D721Med (cell line): ENCODE measurements at regions not wholly inside any gene's neighbourhood (a gene's known extent, or its start where the extent isn't known, plus 50 kb on each side); places are given as distances from the start of the nearest gene placed in this dataset.
"Not testable (repeated sequence)": the region's sequence is repeated elsewhere in the genome, so short reads cannot be mapped to it uniquely, and the experiment has no call there.

ENCODE experiments used
- DNase-seq: peaks from one replicate; pipeline ENCODE4 v3.0.0; 2011; ENCODE audit warnings: low spot score; ENCODE audit not compliant: insufficient read length
- FAIRE-seq: peaks from 2 replicates; lab custom pipeline; 2011; peaks lifted over from hg19 to GRCh38; lab: Jason Lieb, UNC
- TF ChIP-seq, protein P1 (sequence below): IDR thresholded peaks from 2 replicates; pipeline ENCODE4 v1.5.1; 2012; ENCODE audit warnings: mild to moderate bottlenecking, control low read depth; ENCODE audit not compliant: insufficient read depth; ENCODE audit errors: missing control alignments

DNA sequence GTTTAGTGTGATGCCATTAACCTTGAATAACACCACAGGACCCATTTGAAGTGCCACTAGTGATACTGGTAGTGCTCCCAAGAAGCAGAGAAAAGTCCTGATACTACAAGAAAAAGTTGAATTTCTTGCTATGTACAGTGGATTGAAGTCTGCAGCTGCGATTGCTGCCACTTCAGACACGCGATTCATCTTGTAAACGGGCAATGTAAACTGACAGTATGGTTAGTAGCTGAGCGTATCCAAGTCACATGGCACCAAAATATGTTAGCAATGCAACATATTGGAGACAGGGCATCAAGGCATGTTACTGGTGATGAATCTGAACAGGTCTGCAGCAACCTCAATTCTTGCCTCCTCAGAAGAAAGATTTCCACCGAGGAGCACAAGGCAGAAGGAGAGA, 238.9 kb downstream of the HS3ST3B1 start:
- FAIRE-seq (no peak), DNase-seq (no peak)
- TF ChIP-seq, protein P1, sequence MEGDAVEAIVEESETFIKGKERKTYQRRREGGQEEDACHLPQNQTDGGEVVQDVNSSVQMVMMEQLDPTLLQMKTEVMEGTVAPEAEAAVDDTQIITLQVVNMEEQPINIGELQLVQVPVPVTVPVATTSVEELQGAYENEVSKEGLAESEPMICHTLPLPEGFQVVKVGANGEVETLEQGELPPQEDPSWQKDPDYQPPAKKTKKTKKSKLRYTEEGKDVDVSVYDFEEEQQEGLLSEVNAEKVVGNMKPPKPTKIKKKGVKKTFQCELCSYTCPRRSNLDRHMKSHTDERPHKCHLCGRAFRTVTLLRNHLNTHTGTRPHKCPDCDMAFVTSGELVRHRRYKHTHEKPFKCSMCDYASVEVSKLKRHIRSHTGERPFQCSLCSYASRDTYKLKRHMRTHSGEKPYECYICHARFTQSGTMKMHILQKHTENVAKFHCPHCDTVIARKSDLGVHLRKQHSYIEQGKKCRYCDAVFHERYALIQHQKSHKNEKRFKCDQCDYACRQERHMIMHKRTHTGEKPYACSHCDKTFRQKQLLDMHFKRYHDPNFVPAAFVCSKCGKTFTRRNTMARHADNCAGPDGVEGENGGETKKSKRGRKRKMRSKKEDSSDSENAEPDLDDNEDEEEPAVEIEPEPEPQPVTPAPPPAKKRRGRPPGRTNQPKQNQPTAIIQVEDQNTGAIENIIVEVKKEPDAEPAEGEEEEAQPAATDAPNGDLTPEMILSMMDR = no peak

DNA sequence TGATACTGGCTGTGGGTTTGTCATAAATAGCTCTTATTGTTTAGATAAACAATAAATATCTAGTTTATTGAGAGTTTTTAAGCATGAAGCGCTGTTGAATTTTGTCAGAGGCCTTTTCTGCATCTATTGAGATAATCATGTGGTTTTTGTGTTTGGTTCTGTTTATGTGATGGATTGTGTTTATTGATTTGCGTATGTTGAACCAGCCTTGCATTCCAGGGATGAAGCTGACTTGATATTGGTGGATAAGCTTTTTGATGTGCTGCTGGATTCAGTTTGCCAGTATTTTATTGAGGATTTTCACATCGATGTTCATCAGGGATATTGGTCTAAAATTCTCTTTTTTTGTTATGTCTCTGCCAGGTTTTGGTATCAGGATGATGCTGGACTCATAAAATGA, 231.4 kb downstream of the HS3ST3B1 start:
- not testable (repeated sequence) for FAIRE-seq

DNA sequence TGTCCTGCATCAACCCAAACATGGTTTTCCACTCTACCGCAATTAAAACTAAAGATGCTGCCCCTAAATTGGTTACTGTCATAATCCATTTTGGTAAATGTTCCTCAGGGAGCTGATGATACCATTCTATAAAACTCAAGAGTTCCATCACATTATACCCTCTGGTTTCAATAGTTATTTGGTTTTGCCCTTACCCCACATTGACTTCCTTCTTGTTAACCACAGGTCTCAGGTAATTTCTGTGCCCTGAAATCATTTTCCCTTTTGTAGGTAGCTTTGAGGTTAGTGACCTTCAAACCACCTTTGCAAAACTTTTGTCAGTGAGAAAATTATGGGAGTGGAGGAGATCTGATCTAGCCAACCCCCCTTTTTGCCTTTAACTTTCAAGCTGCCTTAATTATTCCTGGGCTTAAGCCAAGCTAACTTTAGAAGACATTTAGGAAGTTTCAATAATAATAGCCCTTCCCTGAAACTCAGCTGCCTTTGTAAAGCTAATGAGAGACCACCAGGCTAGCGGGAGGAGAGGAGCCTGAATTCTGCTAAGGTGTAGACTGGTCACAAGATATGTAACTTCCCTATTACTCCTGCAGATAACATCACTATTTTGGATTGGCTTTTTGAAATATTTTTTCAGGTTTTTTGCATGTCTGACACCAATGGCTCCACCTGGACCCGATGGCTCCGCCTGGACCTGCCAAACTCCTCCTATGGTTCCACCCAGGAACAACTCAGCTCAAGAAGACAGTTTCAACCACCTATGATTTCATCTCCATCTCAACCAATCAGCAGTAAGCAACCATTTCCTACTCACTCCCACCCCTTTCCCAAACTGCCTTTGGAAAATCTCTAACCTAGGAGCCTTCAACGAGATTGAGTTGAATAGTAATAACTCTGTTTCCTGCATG, 224.9 kb downstream of the HS3ST3B1 start:
- DNase-seq (no peak), FAIRE-seq (no peak)
- TF ChIP-seq, protein P1 = no peak

More for the DNA sequence above, 231.4 kb downstream of the HS3ST3B1 start:
- DNase-seq = not testable (repeated sequence)

DNA sequence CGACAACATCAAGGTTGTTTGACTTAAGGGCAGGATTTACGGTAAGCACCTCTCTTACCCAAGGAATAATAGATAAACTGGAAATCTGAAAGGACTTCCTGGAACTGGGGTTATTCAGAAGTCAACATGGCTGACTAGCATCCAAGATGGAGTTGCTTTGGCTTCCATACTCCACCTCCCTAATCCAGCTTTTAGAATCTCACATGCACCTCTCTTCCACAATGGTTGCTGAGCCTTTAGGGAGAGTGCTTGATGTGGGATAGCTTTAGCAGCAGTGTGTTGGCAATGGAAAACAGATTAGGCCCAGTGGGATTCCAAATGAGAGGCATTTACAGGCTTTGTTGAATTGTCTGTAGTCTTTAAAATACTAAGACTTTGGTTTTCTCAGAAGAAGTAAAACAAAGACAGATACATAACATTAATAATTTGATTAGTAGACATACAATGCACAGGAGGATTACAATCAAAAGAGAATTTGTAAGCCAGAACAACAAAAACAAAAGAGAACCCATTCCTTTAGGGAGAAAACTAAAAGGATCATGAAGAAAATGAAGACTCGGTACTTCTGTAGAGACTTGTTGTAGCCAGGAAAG, 222.0 kb downstream of the HS3ST3B1 start:
- FAIRE-seq = no peak
- no peak for DNase-seq
- TF ChIP-seq, protein P1 = no peak

DNA sequence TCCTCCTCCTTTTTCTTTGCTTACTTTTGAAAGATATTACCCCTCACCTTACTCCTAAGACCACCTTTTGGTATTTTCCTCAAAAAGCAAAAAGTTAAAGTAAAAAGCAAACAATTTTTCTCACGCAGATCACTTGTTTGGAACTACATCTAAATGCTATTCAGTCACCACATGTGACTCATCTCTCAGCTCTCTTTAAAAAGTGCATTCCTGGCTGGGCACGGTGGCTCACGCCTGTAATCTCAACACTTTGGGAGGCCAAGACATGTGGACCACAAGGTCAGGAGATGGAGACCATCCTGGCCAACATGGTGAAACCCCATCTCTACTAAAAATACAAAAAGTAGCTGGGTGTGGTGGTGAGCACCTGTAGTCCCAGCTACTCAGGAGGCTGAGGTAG, 218.0 kb downstream of the HS3ST3B1 start:
- DNase-seq, FAIRE-seq: not testable (repeated sequence)

DNA sequence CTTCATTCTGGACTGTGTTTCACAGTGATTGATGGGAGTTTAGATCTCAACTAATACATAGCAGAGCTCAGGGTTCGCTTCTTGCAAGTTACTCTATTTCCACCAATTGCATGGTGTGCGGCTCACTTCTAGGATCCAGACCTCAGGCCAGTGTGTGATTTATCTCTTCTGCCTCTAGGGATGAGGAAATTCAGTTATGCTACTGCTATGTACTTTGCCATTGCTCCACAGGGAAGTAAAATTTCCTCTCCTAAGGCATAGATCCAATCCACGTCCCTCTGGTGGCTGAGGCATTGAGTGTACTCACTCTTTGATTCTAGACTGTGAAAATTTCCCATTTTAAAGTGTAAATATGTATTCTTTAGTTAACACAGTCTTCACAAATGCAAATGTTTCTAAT, 214.1 kb downstream of the HS3ST3B1 start:
- no peak for DNase-seq
- TF ChIP-seq, protein P1 = no peak
- FAIRE-seq = no peak

DNA sequence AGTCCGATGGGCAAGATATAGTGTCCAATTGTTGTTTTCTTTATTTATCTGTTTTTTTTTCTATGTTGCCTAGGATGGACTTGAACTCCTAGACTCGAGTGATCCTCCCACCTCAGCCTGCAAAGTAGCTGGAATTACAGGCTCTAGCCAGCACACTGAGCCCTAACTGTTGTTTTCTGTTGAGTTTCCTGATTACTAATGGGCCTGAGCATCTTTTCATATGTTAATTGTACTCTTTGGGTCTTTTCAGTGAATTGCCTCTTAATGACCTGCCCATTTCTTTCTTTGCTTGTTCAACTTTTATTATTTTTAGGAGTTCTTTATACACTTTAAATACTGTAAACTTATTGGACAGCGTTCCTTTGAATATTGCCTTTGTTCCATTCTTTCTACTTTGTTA, 213.0 kb downstream of the HS3ST3B1 start:
- TF ChIP-seq, protein P1 = no peak
- DNase-seq (no peak), FAIRE-seq (no peak)

DNA sequence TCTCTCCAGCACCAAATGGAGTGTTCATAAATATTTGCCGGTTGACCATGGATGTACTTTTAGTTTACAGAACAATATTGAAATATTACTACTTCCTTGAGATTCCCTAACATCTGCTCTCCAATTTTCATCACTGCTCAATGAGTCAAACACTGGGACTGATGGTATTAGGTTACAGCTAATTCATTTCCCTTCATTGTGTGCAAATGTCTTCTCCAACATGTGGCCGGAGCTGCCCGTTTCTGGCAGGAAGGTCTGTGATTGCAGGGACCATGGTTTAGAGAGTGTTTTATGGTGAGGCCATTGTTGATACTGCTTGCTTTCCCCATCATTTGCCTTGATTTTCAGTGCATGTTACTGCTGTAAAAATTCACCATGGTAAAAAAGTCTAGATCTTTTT, 209.3 kb downstream of the HS3ST3B1 start:
- TF ChIP-seq, protein P1 = no peak
- FAIRE-seq (no peak), DNase-seq (no peak)
